ENCODE measurements at regions not wholly inside any gene's neighbourhood (a gene's known extent, or its start where the extent isn't known, plus 50 kb on each side); places are given as distances from the start of the nearest gene placed in this dataset.
A peak's percentile ranks its signal among the peaks of the same experiment; 100 is the strongest.

GRCh38 chr4:128600996-128601871 is 208.3 kb upstream of the JADE1 start (continued):
- TF ChIP-seq ZBTB25 (CRISPR knock-in tag; IDR thresholded peaks at IDR 0.05) (no peak), ERF (CRISPR knock-in tag; IDR thresholded peaks at IDR 0.05) (peak; percentile 67; the same call in 1 of the 2 replicates), HNRNPL (IDR thresholded peaks at IDR 0.05; ENCODE audit: low read depth, low read length) (no peak), XRCC5 (optimal IDR thresholded peaks at IDR 0.05; ENCODE audit: low read length) (peak; percentile 79), ZFP62 (CRISPR knock-in tag; IDR thresholded peaks at IDR 0.05) (no peak), ZNF12 (CRISPR knock-in tag; IDR thresholded peaks at IDR 0.05) (peak; percentile 80), KLF11 (CRISPR knock-in tag; IDR thresholded peaks at IDR 0.05) (peak; percentile 16; the same call in 1 of the 2 replicates), ZSCAN20 (CRISPR knock-in tag; IDR thresholded peaks at IDR 0.05; ENCODE audit: borderline replicate concordance) (no peak), ZKSCAN1 (IDR thresholded peaks at IDR 0.05; ENCODE audit: low read length) (no peak), ZNF256 (CRISPR knock-in tag; conservative IDR thresholded peaks at IDR 0.05) (no peak), JUN (CRISPR knock-in tag; IDR thresholded peaks at IDR 0.05) (peak; percentile 88), PAF1 (CRISPR knock-in tag; IDR thresholded peaks at IDR 0.05) (no peak), MEIS2 (CRISPR knock-in tag; IDR thresholded peaks at IDR 0.05) (no peak), IRF2 (CRISPR knock-in tag; IDR thresholded peaks at IDR 0.05) (peak; percentile 52; the same call in 1 of the 2 replicates), CHD4 (IDR thresholded peaks at IDR 0.05; ENCODE audit: borderline replicate concordance, low read length) (no peak), ZNF674 (CRISPR knock-in tag; IDR thresholded peaks at IDR 0.05; ENCODE audit: low read depth) (no peak), ZNF788 (CRISPR knock-in tag; IDR thresholded peaks at IDR 0.05; ENCODE audit: borderline replicate concordance) (peak; percentile 57; the same call in 1 of the 2 replicates), HOXD1 (CRISPR knock-in tag; IDR thresholded peaks at IDR 0.05) (no peak), TFE3 (CRISPR knock-in tag; IDR thresholded peaks at IDR 0.05) (0 out of 2 replicates have a peak, but pooled peaks have one; percentile 5), HMG20B (CRISPR knock-in tag; conservative IDR thresholded peaks at IDR 0.05) (no peak), ZNF691 (CRISPR knock-in tag; IDR thresholded peaks at IDR 0.05; ENCODE audit: borderline replicate concordance, low read depth) (no peak; the same call in 1 of the 2 replicates)
- TF ChIP-seq, protein P1, sequence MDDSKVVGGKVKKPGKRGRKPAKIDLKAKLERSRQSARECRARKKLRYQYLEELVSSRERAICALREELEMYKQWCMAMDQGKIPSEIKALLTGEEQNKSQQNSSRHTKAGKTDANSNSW (CRISPR knock-in tag; IDR thresholded peaks at IDR 0.05; ENCODE audit: borderline replicate concordance) = no peak
- TF ChIP-seq, protein P2, sequence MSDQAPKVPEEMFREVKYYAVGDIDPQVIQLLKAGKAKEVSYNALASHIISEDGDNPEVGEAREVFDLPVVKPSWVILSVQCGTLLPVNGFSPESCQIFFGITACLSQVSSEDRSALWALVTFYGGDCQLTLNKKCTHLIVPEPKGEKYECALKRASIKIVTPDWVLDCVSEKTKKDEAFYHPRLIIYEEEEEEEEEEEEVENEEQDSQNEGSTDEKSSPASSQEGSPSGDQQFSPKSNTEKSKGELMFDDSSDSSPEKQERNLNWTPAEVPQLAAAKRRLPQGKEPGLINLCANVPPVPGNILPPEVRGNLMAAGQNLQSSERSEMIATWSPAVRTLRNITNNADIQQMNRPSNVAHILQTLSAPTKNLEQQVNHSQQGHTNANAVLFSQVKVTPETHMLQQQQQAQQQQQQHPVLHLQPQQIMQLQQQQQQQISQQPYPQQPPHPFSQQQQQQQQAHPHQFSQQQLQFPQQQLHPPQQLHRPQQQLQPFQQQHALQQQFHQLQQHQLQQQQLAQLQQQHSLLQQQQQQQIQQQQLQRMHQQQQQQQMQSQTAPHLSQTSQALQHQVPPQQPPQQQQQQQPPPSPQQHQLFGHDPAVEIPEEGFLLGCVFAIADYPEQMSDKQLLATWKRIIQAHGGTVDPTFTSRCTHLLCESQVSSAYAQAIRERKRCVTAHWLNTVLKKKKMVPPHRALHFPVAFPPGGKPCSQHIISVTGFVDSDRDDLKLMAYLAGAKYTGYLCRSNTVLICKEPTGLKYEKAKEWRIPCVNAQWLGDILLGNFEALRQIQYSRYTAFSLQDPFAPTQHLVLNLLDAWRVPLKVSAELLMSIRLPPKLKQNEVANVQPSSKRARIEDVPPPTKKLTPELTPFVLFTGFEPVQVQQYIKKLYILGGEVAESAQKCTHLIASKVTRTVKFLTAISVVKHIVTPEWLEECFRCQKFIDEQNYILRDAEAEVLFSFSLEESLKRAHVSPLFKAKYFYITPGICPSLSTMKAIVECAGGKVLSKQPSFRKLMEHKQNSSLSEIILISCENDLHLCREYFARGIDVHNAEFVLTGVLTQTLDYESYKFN (CRISPR knock-in tag; conservative IDR thresholded peaks at IDR 0.05) = peak; percentile 64

Measured in HepG2 (cell line).